Nephron progenitor cell (in vitro differentiated cells): ENCODE measurements at regions not wholly inside any gene's neighbourhood (a gene's known extent, or its start where the extent isn't known, plus 50 kb on each side); places are given as distances from the start of the nearest gene placed in this dataset.
A peak's percentile ranks its signal among the peaks of the same experiment; 100 is the strongest.

Experiments
- DNase-seq: peaks from one replicate; pipeline ENCODE4 v3.0.0; 2021
- H3K27ac Mint-ChIP-seq: 2 replicates; pipeline ENCODE4 v1.8.0; 2021; ENCODE audit warnings: mild to moderate bottlenecking, moderate library complexity, mixed read lengths
- H3K27me3 Mint-ChIP-seq: 2 replicates; pipeline ENCODE4 v1.8.0; 2021; ENCODE audit warnings: mild to moderate bottlenecking, low read depth, mixed read lengths; ENCODE audit not compliant: poor library complexity
- H3K36me3 Mint-ChIP-seq: 2 replicates; pipeline ENCODE4 v1.8.0; 2021; ENCODE audit warnings: low read depth, mixed read lengths
- H3K4me1 Mint-ChIP-seq: 2 replicates; pipeline ENCODE4 v1.8.0; 2021; ENCODE audit warnings: mixed read lengths
- H3K4me3 Mint-ChIP-seq: 2 replicates; pipeline ENCODE4 v1.8.0; 2021; ENCODE audit warnings: mild to moderate bottlenecking, moderate library complexity, mixed read lengths
- H3K9me3 Mint-ChIP-seq: 2 replicates; pipeline ENCODE4 v1.8.0; 2021; ENCODE audit warnings: mild to moderate bottlenecking, moderate library complexity, mixed read lengths
- CTCF ChIP-seq: fragments of 200-600 bp; sonication (generic); IDR thresholded peaks from 2 replicates; pipeline ENCODE4 v1.5.0; 2021; ENCODE audit warnings: antibody characterized with exemption

GRCh38 chr7:125399408-125399807 is 469.8 kb upstream of the POT1 start:
- no peak for DNase-seq
- TF ChIP-seq CTCF: no peak
- Mint-ChIP-seq H3K9me3 (no peaks in the 10 kb centered on the region), H3K36me3 (no peaks in the 10 kb centered on the region), H3K4me3 (no peak overlapping the region), H3K4me1 (no peaks in the 10 kb centered on the region), H3K27ac (no peak overlapping the region), H3K27me3 (peaks cover 9% of the 10 kb centered on the region)

GRCh38 chr7:125396466-125397151 is 467.0 kb upstream of the POT1 start:
- peaks cover 11% of the 10 kb centered on the region for H3K27me3 Mint-ChIP-seq
- no peak for DNase-seq
- H3K4me1 Mint-ChIP-seq: no peaks in the 10 kb centered on the region
- H3K27ac Mint-ChIP-seq: no peak overlapping the region
- no peak overlapping the region for H3K4me3 Mint-ChIP-seq
- TF ChIP-seq CTCF: no peak
- no peaks in the 10 kb centered on the region for H3K36me3 Mint-ChIP-seq
- H3K9me3 Mint-ChIP-seq: no peaks in the 10 kb centered on the region

- no peaks in the 10 kb centered on the region for H3K9me3 Mint-ChIP-seq
- H3K4me3 Mint-ChIP-seq: no peak overlapping the region
- no peak for DNase-seq
- no peak for TF ChIP-seq CTCF
- H3K36me3 Mint-ChIP-seq: no peaks in the 10 kb centered on the region
- peak overlapping the region; percentile 27 for H3K27ac Mint-ChIP-seq
- H3K27me3 Mint-ChIP-seq: peaks cover 2% of the 10 kb centered on the region
- no peaks in the 10 kb centered on the region for H3K4me1 Mint-ChIP-seq
Measured at GRCh38 chr7:125391921-125392320, 462.3 kb upstream of the POT1 start.

GRCh38 chr7:125390981-125391380 is 461.4 kb upstream of the POT1 start:
- no peak for TF ChIP-seq CTCF
- Mint-ChIP-seq H3K27ac (no peak overlapping the region), H3K4me3 (no peak overlapping the region), H3K9me3 (no peaks in the 10 kb centered on the region), H3K27me3 (peaks cover 2% of the 10 kb centered on the region), H3K4me1 (no peaks in the 10 kb centered on the region), H3K36me3 (no peaks in the 10 kb centered on the region)
- no peak for DNase-seq

GRCh38 chr7:125386211-125386610 is 456.6 kb upstream of the POT1 start:
- peaks cover 15% of the 10 kb centered on the region for H3K9me3 Mint-ChIP-seq
- no peak for DNase-seq
- peaks cover 3% of the 10 kb centered on the region for H3K27me3 Mint-ChIP-seq
- no peak overlapping the region for H3K27ac Mint-ChIP-seq
- no peaks in the 10 kb centered on the region for H3K4me1 Mint-ChIP-seq
- H3K4me3 Mint-ChIP-seq: no peak overlapping the region
- no peak for TF ChIP-seq CTCF
- no peaks in the 10 kb centered on the region for H3K36me3 Mint-ChIP-seq

- no peak for TF ChIP-seq CTCF
- peaks cover 15% of the 10 kb centered on the region for H3K9me3 Mint-ChIP-seq
- H3K27ac Mint-ChIP-seq: no peak overlapping the region
- no peaks in the 10 kb centered on the region for H3K4me1 Mint-ChIP-seq
- H3K27me3 Mint-ChIP-seq: peaks cover 3% of the 10 kb centered on the region
- H3K36me3 Mint-ChIP-seq: no peaks in the 10 kb centered on the region
- DNase-seq: no peak
- no peak overlapping the region for H3K4me3 Mint-ChIP-seq
Measured at GRCh38 chr7:125383324-125383723, 453.7 kb upstream of the POT1 start.
